HG03108 (cell line): ENCODE measurements at regions not wholly inside any gene's neighbourhood (a gene's known extent, or its start where the extent isn't known, plus 50 kb on each side); places are given as distances from the start of the nearest gene placed in this dataset.
"Not testable (repeated sequence)": the region's sequence is repeated elsewhere in the genome, so short reads cannot be mapped to it uniquely, and the experiment has no call there.

ENCODE experiments used
- ATAC-seq: cut with Tn5 transposase; IDR thresholded peaks from one replicate; pipeline ENCODE4 v1.9.1; 2021; ENCODE audit warnings: moderate library complexity; ENCODE audit not compliant: unreplicated experiment

GRCh38 chr7:42687211-42688055 is 224.4 kb downstream of the C7orf25 start:
- ATAC-seq = no peak

DNA sequence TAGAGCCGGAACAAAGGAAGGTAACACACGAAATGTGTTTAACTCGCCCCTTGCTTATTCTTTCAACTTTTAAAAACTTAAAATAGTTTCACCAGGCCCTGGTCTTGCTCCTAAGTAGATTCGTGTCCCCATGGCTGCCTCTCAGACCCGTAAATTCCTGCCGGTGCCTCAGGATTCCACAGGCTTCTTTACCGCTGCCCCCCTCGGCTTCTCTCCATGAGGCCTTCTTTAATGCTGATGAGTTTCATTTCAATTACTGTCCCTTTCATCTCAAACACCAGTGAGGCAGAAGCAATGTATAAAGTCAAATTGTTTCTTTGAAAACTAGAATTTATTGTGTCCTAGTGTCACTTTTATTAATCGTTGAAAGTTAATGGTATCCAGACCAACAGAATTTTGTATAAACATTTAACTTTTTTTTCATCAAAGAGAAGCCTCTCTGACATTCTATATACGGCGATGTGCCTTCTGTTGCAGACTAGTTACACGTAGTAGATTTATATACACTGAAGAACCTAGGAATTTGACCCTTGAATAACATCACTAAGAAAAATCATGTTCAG is 225.2 kb downstream of the C7orf25 start:
- no peak for ATAC-seq

GRCh38 chr7:42685911-42686310 is 226.0 kb downstream of the C7orf25 start:
- no peak for ATAC-seq

- no peak for ATAC-seq
These were observed 233.8 kb downstream of the C7orf25 start for GRCh38 chr7:42677751-42678699.

- ATAC-seq = no peak
These were observed 237.3 kb downstream of the C7orf25 start for GRCh38 chr7:42674541-42674940.

DNA sequence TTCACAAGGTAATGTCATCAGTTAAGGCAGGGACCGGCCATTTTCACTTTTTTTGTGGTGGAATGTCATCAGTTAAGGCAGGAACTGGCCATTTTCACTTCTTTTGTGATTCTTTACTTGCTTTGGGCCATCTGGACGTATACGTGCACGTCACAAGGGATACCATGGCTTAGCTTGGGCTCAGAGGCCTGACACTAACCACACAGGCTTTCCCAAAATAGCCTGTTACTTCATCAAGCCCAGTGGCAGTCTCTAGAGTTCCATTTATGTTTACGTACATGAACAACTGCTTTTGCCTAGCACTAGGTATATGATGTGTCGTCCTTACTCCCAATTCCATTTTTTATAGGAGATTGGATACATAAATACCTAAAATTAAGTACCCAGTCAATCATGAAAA is 237.9 kb downstream of the C7orf25 start:
- no peak for ATAC-seq

DNA sequence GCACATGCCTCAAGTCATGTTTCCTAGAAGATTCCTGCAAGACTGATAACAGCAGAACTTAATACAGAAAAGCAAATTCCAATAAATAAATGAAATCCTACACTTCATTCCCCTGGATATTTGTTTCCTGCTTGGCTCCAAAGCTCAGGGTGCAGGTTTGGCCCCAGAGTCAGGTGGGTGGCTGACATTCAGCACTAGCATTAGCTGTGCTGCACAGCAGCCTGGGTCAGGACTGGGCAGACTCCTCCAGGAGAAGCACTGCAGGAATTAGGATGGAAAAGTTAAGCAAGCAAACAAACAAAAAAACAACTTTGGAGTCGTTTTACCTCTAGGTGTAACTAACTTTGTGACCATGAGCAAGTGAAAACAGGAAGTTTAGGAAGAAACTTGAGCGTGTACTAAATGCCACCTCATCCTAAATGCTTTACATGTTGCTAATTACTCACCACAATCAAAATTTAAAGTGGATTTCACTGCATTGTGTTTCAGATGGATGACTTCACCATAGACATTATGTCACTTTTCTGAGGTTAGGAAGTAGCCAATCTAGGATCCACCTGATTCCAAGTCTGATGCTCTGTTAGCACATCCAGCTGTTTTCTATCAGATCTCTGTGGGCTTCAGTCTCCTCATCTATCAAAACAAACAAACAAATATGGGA is 239.4 kb downstream of the C7orf25 start:
- ATAC-seq = no peak

GRCh38 chr7:42671627-42672026 is 240.2 kb downstream of the C7orf25 start:
- no peak for ATAC-seq

DNA sequence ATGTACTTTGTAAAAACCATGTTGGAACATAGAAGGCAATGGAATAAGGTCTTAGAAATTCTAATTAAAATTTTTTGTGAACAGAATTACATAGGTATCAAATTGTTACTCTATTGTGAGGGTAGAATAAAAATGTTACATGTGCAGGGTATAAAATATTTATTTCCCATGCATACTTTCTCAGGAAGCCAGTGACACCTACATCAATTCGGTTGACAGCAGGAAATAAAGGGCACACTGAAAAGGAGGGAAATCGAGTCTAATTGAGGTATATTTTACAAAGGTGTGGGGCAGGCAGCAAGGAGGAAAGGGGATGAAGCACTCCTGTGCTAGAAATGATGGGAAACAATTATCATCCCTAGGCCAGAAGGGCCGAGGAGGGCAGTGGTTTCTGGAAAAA is 244.9 kb downstream of the C7orf25 start:
- ATAC-seq = no peak

DNA sequence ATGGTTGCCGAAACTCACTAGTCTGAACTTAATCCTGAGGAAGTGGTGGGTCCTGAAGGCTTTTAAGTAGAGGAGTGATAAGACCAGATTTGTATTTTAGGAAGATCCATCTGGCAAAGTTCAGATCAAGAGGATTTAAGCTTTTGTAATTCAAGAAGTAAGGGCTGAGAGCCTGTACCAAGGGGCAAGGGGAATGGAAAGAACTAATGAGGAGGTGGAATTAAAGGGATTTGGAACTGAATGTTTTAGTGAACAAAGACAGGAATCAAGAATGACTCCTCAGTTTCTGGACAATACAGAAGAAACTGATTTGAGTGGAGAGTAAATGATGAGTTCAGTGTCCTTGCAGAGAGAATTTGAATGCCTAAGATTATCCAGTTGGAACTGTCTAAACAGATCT is 249.0 kb downstream of the C7orf25 start:
- no peak for ATAC-seq

- ATAC-seq = no peak
These were observed 250.6 kb downstream of the C7orf25 start for GRCh38 chr7:42661312-42661711.

- ATAC-seq = no peak
These were observed 261.2 kb downstream of the C7orf25 start for GRCh38 chr7:42650701-42651100.

GRCh38 chr7:42650171-42650570 is 261.7 kb downstream of the C7orf25 start:
- ATAC-seq = no peak

DNA sequence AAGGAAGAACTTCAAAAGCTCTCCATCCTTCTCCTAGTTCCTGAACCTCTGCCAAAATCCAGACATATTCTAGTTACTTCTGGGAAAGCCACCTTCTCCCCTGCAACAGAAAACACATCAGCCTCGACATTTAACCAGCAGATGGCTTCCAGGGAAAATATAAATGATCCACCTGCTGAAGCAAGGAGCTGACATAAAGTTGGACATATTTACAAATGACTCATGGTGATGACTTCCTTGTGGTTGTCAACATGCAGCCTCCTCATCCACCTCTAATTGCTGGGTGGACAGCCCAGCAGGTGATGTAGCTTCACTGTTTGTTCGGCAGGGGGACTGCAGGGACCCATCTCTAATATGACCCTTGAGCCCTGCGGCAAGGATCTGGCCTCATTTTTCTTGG is 266.0 kb downstream of the C7orf25 start:
- ATAC-seq = no peak

DNA sequence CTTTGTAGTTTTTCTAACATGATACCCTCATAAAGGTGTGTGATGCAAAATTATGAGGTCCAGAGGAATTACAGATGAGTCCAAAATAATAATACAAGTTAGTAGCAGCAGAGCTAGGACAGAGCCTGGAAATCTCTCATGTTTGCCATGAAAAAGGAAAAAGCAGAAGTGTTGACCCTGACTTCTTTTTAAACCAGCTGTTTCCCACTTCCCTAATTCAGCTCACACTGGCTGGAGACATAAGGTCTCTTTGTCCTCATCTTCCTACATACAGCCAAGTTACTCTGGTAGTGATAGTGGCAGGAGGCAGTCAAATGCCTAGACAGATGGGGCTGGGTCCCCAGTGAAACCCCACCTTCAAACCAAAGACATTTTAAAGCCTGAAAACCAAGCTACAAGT is 269.2 kb downstream of the C7orf25 start:
- ATAC-seq = no peak

DNA sequence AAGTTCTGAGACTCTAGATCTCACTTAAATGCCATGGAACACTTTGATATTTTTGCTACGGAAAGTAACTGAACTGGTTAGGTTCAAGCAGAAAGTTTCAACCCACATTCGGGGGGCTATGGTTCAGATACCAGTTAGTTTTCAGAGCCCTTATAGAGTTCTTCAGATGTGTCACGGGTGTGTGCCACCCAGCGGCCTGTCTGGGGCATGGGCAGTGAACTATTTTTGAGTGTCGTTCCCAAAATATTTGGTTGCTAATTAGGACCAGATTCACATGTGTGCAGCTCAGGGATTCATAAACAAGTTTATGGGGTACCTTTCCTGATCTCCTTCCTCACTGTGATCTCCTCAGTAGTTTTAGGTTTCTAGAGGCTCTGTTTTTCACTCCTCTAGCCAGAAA is 271.9 kb downstream of the C7orf25 start:
- ATAC-seq = no peak

- not testable (repeated sequence) for ATAC-seq
These were observed 275.5 kb downstream of the C7orf25 start for GRCh38 chr7:42636380-42636779.

DNA sequence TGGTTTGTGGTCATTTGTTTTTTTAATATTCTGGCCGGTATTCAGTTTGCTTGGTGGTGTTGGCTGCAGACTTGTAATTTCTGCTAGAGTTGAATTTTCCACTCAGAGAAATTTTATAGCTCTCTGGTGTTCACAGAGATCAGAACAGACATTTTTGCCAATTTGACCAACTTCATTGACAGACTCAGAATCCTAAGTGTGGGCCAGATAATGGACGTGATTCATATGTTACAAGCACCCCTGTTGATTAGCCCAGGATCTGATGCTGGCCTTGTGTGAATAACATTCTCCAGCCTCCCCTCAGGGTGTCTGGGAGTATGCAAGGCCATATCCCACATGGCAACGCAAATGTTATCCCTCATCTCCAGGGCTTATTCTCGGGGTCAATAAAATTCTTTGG is 283.8 kb downstream of the C7orf25 start:
- no peak for ATAC-seq

- no peak for ATAC-seq
These were observed 284.2 kb downstream of the C7orf25 start for GRCh38 chr7:42627626-42628025.

- no peak for ATAC-seq
These were observed 284.8 kb downstream of the C7orf25 start for GRCh38 chr7:42627101-42627500.

DNA sequence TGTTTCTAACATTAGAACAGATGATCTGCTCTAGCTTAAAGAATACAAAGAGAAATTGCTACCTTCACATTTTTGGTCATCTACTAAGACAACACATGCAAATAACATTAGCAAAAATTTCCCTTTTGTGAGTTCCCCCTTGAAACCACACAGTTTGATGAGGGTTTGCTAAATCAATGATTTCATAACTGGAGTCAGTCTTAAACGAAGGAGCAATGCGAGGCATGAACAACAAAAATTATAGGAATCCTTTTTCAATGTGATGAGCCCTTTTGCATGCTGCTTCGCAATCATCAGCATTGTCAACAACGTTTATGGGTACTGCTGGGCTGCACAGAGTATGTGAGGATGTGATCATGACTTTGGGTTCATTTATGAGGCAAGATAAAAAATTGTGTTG is 286.4 kb downstream of the C7orf25 start:
- ATAC-seq = no peak
